Spleen (tissue), 11 donors: ENCODE measurements at regions not wholly inside any gene's neighbourhood (a gene's known extent, or its start where the extent isn't known, plus 50 kb on each side); places are given as distances from the start of the nearest gene placed in this dataset.

Experiments used
- DNase-seq: peaks from one replicate; pipeline ENCODE4 v3.0.0-alpha.2; 2020
- H3K27ac ChIP-seq, 8 donors: fragments of 200-600 bp; sonication (generic) in 7 of 8; 1 replicate in 4 of 8; 2 replicates in 4 of 8; pipeline versions ENCODE4 v1.5.0 to v1.8.0; 2016 to 2021; ENCODE audit warnings: inconsistent platforms in 4 of 8, mild to moderate bottlenecking in 4 of 8, moderate library complexity in 1 of 8
- H3K27me3 ChIP-seq, 7 donors: fragments of 200-600 bp; sonication (generic) in 6 of 7; replicated peaks in 1 of 7; 1 replicate in 4 of 7; 2 replicates in 3 of 7; pipeline versions ENCODE4 v1.5.0 to v1.8.0; 2016 to 2021; ENCODE audit warnings: inconsistent platforms in 3 of 7, mild to moderate bottlenecking in 1 of 7
- H3K36me3 ChIP-seq, 6 donors: fragments of 200-600 bp; sonication (generic) in 5 of 6; 1 replicate in 4 of 6; 2 replicates in 2 of 6; pipeline versions ENCODE4 v1.5.0 to v1.8.0; 2016 to 2021; ENCODE audit warnings: inconsistent platforms in 2 of 6
- H3K4me1 ChIP-seq, 6 donors: fragments of 200-600 bp; sonication (generic) in 5 of 6; 1 replicate in 3 of 6; 2 replicates in 3 of 6; pipeline versions ENCODE4 v1.5.0 to v1.8.0; 2016 to 2021; ENCODE audit warnings: inconsistent platforms in 3 of 6
- H3K4me3 ChIP-seq, 8 donors: fragments of 200-600 bp; sonication (generic) in 7 of 8; 1 replicate in 4 of 8; 2 replicates in 4 of 8; pipeline versions ENCODE4 v1.5.0 to v1.8.0; 2016 to 2021; ENCODE audit warnings: inconsistent platforms in 4 of 8, mild to moderate bottlenecking in 4 of 8, moderate library complexity in 2 of 8
- H3K9me3 ChIP-seq, 8 donors: fragments of 200-600 bp; sonication (generic) in 7 of 8; 1 replicate in 4 of 8; 2 replicates in 4 of 8; pipeline versions ENCODE4 v1.5.0 to v1.8.0; 2016 to 2021; ENCODE audit warnings: inconsistent platforms in 4 of 8
- POLR2A ChIP-seq, 3 donors: fragments of 450-650 bp; IDR thresholded peaks; one replicate each; pipeline ENCODE4 v1.5.1; 2017; ENCODE audit warnings: antibody characterized with exemption in 3 of 3, mild to moderate bottlenecking in 1 of 3
- POLR2AphosphoS5 ChIP-seq, 3 donors: sonication (generic); formaldehyde crosslinking; IDR thresholded peaks; one replicate each; pipeline ENCODE4 v1.5.1; 2017; ENCODE audit warnings: antibody characterized with exemption in 3 of 3
- WGBS, 5 donors: extraction: QIAGEN DNeasy Blood & Tissue Kit in 3 of 5; methylation state at CpG; one replicate each; pipeline versions ENCODE4 v1.1.5 to v1.1.7; 2013 to 2018; 5-methylcytosine and 5-hydroxymethylcytosine counted together
- intact Hi-C: fragments of 100-400 bp; cut with DNase I; formaldehyde crosslinking; loops from one replicate; pipeline ENCODE4 v1.15.0; 2023; ENCODE audit warnings: low total_unique reads
- TF ChIP-seq, protein P1 (sequence below), 11 experiments: fragments of 200-600 bp in 7 of 11; fragments of 450-650 bp in 4 of 11; sonication (generic) in 4 of 11; IDR thresholded peaks in 8 of 11; conservative IDR thresholded peaks in 3 of 11; 1 replicate in 7 of 11; 2 replicates in 4 of 11; pipeline versions ENCODE4 v1.4.0 to v1.8.0; 2016 to 2021; ENCODE audit warnings: antibody characterized with exemption in 11 of 11, inconsistent platforms in 4 of 11, mild to moderate bottlenecking in 1 of 11
- donor health status: healthy with polysubstance abuse.
- donor health status: DM: no; HTN: no; CAD: no; lungs with moderate emphysema.
- donor health status: DM: no; HTN: no; CAD: no.
- donor health status: Bipolar disorder and iron deficiency.
- donor health status: healthy.
- donor health status: DM: no; HTN: no; CAD: no.
- donor health status: DM: yes; HTN: yes; CAD: no.

DNA sequence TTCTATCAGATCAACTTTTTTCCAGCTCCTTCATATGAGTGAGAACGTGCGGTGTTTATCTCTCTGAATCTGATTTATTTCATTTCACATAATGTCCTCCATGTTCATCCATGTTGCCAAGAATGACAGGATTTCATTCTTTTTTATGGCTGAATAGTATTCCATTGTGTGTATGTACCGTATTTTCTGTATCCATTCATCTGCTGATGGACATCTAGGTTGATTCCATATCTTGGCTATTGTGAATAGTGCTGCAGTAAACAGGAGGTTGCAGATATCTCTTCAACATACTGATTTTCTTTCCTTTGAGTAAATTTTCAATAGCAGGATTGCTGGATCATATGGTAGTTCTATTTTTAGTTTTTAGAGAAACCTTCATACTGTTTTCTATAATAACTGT, 388.5 kb downstream of the DCDC2C start:
- TF ChIP-seq POLR2A (IDR thresholded peaks at IDR 0.05) (no peak), POLR2AphosphoS5 (IDR thresholded peaks at IDR 0.05) (no peak)
- TF ChIP-seq, protein P1, sequence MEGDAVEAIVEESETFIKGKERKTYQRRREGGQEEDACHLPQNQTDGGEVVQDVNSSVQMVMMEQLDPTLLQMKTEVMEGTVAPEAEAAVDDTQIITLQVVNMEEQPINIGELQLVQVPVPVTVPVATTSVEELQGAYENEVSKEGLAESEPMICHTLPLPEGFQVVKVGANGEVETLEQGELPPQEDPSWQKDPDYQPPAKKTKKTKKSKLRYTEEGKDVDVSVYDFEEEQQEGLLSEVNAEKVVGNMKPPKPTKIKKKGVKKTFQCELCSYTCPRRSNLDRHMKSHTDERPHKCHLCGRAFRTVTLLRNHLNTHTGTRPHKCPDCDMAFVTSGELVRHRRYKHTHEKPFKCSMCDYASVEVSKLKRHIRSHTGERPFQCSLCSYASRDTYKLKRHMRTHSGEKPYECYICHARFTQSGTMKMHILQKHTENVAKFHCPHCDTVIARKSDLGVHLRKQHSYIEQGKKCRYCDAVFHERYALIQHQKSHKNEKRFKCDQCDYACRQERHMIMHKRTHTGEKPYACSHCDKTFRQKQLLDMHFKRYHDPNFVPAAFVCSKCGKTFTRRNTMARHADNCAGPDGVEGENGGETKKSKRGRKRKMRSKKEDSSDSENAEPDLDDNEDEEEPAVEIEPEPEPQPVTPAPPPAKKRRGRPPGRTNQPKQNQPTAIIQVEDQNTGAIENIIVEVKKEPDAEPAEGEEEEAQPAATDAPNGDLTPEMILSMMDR (IDR thresholded peaks at IDR 0.05 in 8 of 11, conservative IDR thresholded peaks at IDR 0.05 in 3 of 11), result no peak
- Histone ChIP-seq H3K36me3 (no peaks in the 10 kb centered on the region), H3K4me1 (no peaks in the 10 kb centered on the region), H3K27me3 (no peaks in the 10 kb centered on the region), H3K4me3 (no peak overlapping the region), H3K27ac (no peak overlapping the region), H3K9me3 (no peaks in the 10 kb centered on the region)
- no peak for DNase-seq
- WGBS, 5 donors, result 79 to 94% (median 88%) methylated on average over 3 of the region's 3 CpGs
- intact Hi-C loops, result no loop called here

DNA sequence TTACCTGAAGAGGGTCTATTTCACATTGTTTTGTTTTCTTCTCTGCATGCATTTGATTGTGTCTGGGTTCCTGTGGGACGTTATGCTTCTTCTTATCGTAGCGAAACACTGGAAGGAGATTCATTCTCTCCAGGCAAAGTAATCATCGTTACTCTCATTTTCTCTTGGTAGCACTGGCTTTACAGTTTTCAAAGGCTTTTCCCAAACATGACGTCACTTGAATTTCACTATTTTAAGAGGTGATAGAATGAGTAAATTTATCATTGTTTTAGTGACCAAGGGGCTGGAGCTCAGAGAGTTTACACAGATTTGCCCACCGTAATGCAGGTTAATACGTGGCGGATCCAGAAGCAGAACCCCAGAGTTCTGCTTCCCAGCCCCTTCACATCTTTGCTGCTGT, 391.4 kb downstream of the DCDC2C start:
- Histone ChIP-seq H3K36me3 (no peaks in the 10 kb centered on the region), H3K27me3 (no peaks in the 10 kb centered on the region), H3K9me3 (peaks cover 0 to 3% (median 0%) of the 10 kb centered on the region in 8 donors), H3K4me1 (no peaks in the 10 kb centered on the region), H3K27ac (no peak overlapping the region), H3K4me3 (no peak overlapping the region)
- 91 to 95% (median 93%) methylated on average over 8 of the region's 8 CpGs for WGBS, 5 donors
- intact Hi-C loops, result no loop called here
- DNase-seq, result no peak
- TF ChIP-seq POLR2A (IDR thresholded peaks at IDR 0.05), result no peak
- TF ChIP-seq POLR2AphosphoS5 (IDR thresholded peaks at IDR 0.05), result no peak
- TF ChIP-seq, protein P1 (IDR thresholded peaks at IDR 0.05 in 8 of 11, conservative IDR thresholded peaks at IDR 0.05 in 3 of 11), result no peak

DNA sequence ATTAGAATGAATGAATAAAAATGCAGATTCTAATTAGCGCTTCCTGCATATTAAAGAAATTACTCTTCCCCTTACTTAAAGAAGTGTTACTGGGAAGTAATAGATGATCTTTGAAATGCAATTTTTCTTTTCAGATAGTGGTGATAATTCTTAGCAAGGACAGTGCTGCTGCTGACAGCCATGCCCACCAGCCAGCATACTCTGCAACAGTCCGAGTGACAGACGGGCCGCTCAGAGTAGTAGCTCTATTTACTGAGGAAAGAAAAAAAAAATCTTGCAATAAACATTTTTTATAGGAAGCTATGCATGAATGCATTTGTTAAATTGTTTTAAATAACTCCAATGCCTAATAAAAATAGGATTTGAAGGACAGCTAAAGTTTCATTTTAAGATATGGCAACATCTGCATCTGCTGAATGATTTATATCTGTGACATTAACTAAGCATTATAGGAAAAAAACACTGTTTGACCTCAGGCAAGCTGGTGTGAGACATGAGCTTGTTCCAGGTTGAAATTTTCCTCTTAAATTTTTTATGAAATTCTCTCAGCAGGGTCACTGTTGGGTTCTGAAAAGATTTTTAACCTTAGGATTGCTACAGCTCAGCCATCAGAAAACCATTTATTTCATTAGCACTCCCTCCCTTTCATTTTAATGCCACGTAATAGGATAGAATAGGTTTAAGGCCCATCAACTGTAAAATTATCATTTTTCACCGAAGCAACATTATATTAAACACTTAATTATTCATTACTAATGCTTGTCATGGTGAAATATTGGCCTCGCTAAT, 393.8 kb downstream of the DCDC2C start:
- intact Hi-C loops, result no loop called here

DNA sequence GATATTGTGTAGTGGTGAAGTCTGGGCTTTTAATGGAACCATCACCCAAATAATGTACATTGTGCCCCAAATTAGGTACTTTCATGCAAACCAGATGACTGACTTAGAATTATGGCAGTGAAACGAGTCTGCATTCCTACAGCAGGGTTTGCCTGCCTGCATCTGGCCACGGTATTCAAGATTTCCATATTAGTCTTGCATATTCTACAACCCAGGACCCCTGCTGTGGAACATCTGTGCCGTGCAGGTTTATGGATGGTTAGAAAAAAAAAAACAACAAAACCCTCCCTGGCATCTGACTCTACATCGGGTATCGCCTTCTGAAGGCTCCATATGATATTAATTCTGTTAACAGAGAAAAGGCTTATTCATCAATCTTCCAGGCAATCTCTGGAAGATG, 394.8 kb downstream of the DCDC2C start:
- no peak for DNase-seq
- no peaks in the 10 kb centered on the region for H3K4me1 ChIP-seq
- peaks cover 0 to 3% (median 0%) of the 10 kb centered on the region in 8 donors for H3K9me3 ChIP-seq
- 79 to 88% (median 82%) methylated on average over 5 of the region's 5 CpGs for WGBS, 5 donors
- H3K27me3 ChIP-seq, result no peaks in the 10 kb centered on the region
- TF ChIP-seq POLR2A (IDR thresholded peaks at IDR 0.05), result no peak
- TF ChIP-seq, protein P1 (IDR thresholded peaks at IDR 0.05 in 8 of 11, conservative IDR thresholded peaks at IDR 0.05 in 3 of 11), result no peak
- no peak for TF ChIP-seq POLR2AphosphoS5 (IDR thresholded peaks at IDR 0.05)
- intact Hi-C loops, result no loop called here
- no peak overlapping the region for H3K4me3 ChIP-seq
- no peak overlapping the region for H3K27ac ChIP-seq
- no peaks in the 10 kb centered on the region for H3K36me3 ChIP-seq

More for the DNA sequence above, 393.8 kb downstream of the DCDC2C start:
- Histone ChIP-seq H3K4me3 (no peak overlapping the region), H3K36me3 (no peaks in the 10 kb centered on the region), H3K4me1 (no peaks in the 10 kb centered on the region), H3K27me3 (no peaks in the 10 kb centered on the region), H3K9me3 (peaks cover 0 to 3% (median 0%) of the 10 kb centered on the region in 8 donors), H3K27ac (no peak overlapping the region)
- no peak for TF ChIP-seq POLR2AphosphoS5 (IDR thresholded peaks at IDR 0.05)
- no peak for TF ChIP-seq POLR2A (IDR thresholded peaks at IDR 0.05)
- TF ChIP-seq, protein P1 (IDR thresholded peaks at IDR 0.05 in 8 of 11, conservative IDR thresholded peaks at IDR 0.05 in 3 of 11), result no peak
- WGBS, 5 donors, result 87 to 94% (median 93%) methylated on average over 7 of the region's 7 CpGs
- no peak for DNase-seq
